HG03064 (cell line): ENCODE measurements at regions not wholly inside any gene's neighbourhood (a gene's known extent, or its start where the extent isn't known, plus 50 kb on each side); places are given as distances from the start of the nearest gene placed in this dataset.

Experiments used
- ATAC-seq: cut with Tn5 transposase; IDR thresholded peaks from one replicate; pipeline ENCODE4 v1.9.1; 2021; ENCODE audit warnings: low read depth; ENCODE audit not compliant: unreplicated experiment

GRCh38 chr1:81700728-81701470 lies 99.8 kb upstream of the ADGRL2 start:
- no peak for ATAC-seq

GRCh38 chr1:81699234-81699633 lies 101.5 kb upstream of the ADGRL2 start:
- no peak for ATAC-seq

- ATAC-seq = no peak
Measured at GRCh38 chr1:81695741-81696140, 105.0 kb upstream of the ADGRL2 start.

GRCh38 chr1:81693316-81693715 lies 107.4 kb upstream of the ADGRL2 start:
- no peak for ATAC-seq

GRCh38 chr1:81690676-81691453 lies 109.9 kb upstream of the ADGRL2 start:
- ATAC-seq = no peak

- no peak for ATAC-seq
Measured at GRCh38 chr1:81689531-81689941, 111.2 kb upstream of the ADGRL2 start.

GRCh38 chr1:81682490-81682889 lies 118.2 kb upstream of the ADGRL2 start:
- ATAC-seq = no peak

GRCh38 chr1:81681601-81682266 lies 119.0 kb upstream of the ADGRL2 start:
- ATAC-seq = no peak

- ATAC-seq = no peak
Measured at GRCh38 chr1:81681114-81681513, 119.6 kb upstream of the ADGRL2 start.

GRCh38 chr1:81679942-81680341 lies 120.8 kb upstream of the ADGRL2 start:
- ATAC-seq = no peak

- ATAC-seq = no peak
Measured at GRCh38 chr1:81678779-81679178, 122.0 kb upstream of the ADGRL2 start.

- ATAC-seq = no peak
Measured at GRCh38 chr1:81672766-81673165, 128.0 kb upstream of the ADGRL2 start.

- ATAC-seq = no peak
Measured at GRCh38 chr1:81671038-81671437, 129.7 kb upstream of the ADGRL2 start.

- no peak for ATAC-seq
Measured at GRCh38 chr1:81670286-81670685, 130.4 kb upstream of the ADGRL2 start.

GRCh38 chr1:81666586-81666985 lies 134.1 kb upstream of the ADGRL2 start:
- no peak for ATAC-seq

- no peak for ATAC-seq
Measured at GRCh38 chr1:81664341-81664740, 136.4 kb upstream of the ADGRL2 start.

- no peak for ATAC-seq
Measured at GRCh38 chr1:81662913-81663526, 137.7 kb upstream of the ADGRL2 start.

GRCh38 chr1:81660286-81660685 lies 140.4 kb upstream of the ADGRL2 start:
- ATAC-seq = no peak

- ATAC-seq = no peak
Measured at GRCh38 chr1:81654657-81655056, 146.1 kb upstream of the ADGRL2 start.

- no peak for ATAC-seq
Measured at GRCh38 chr1:81654147-81654546, 146.6 kb upstream of the ADGRL2 start.

- no peak for ATAC-seq
Measured at GRCh38 chr1:81650776-81651175, 150.0 kb upstream of the ADGRL2 start.
